GM19240 (cell line): ENCODE measurements at regions not wholly inside any gene's neighbourhood (a gene's known extent, or its start where the extent isn't known, plus 50 kb on each side); places are given as distances from the start of the nearest gene placed in this dataset.

Experiments used
- DNase-seq: peaks from one replicate; pipeline ENCODE4 v3.0.0; 2011; ENCODE audit warnings: low spot score; ENCODE audit not compliant: insufficient read length

DNA sequence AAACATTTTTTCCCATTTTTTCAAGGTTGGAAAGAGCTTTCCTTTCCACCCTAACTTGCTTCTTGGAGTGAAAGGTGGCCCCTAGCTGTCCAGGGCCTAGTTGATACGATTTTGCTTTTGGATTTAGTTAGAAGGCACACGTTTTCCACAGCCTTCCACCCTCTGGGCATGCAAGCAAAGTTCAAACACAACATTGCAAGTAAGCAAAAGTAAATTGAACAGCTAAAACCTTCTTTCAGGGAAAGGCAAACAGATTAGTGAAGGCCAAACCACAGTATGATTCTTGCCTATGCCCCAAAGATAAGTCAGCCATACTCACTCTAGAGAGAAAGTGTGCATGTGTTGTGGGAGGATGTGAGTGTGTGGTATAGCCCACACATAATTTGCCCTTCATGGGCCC is 273.7 kb upstream of the KLHL29 start:
- no peak for DNase-seq

DNA sequence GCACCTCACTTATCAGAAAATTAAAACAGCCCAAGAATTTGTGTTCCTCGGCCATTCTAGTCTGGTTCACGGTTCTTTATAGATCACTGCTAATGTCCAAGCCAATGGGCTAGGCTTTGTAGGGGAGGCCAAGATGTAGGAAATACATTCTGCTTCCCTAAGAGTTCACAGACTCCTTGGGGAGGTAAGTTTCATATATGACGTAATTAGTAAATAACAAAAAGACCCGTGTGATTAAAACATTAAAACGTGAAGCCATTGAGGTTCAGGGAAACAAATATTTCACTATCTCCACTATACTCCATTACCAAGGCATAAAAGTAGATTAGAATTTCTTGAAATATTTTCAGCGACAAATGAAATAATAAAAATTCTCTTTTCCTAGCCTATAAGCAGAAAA is 272.5 kb upstream of the KLHL29 start:
- no peak for DNase-seq

DNA sequence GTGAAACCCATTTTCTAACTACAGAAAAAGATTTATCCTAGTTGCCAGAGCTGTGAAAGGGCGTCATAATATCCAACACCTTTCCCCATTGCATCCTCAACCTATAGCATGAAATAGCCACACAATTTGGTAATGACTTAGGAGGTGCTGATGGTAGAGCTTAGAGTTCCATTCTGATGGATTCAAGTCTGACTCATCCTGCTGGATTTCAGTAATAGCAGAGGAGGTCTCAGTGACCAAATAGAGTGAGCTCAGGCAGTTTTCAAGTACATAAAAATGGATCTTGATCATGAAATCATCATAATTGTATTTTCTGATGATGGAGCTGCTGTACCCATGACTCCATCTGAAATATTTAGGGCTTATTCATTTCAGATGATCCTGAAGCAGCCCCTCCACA is 270.7 kb upstream of the KLHL29 start:
- DNase-seq, result no peak

DNA sequence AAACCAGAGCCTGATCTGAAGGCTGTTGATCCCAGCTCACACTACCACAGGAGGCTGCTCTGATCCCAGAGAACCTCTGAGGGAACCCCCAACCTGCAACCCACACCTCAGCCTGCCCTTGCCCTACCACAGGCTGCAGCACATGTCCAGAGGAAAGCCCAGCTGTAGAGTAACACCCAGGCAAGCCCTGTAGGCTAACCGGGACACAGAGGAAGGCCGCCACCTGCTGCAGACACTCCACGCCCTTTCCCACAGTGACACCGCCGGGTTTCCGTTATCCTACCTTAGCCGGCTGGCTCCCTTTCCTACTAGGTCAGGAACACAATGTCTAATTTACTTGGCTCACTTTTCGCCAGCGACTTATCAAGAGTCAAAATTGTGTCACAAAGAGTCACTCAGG is 266.7 kb upstream of the KLHL29 start:
- no peak for DNase-seq

DNA sequence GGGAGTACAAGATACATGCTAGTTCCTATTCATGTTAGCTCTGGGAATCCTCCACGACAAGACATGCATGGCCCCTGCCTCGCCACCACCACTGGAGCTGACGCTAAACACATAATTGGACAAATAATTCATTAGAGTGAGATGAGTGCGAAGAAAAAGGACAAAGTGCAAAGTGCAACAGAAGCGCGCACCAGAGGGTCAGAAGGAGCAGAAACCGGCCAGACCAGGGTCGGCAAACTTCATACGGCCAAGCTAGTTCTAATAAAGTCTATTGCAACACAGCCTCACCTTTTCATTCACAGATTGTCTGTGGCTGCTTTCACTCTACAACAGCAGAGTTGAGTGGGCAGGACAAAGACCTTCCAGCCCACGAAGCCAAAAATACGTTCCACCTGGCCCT is 266.1 kb upstream of the KLHL29 start:
- DNase-seq, result no peak

DNA sequence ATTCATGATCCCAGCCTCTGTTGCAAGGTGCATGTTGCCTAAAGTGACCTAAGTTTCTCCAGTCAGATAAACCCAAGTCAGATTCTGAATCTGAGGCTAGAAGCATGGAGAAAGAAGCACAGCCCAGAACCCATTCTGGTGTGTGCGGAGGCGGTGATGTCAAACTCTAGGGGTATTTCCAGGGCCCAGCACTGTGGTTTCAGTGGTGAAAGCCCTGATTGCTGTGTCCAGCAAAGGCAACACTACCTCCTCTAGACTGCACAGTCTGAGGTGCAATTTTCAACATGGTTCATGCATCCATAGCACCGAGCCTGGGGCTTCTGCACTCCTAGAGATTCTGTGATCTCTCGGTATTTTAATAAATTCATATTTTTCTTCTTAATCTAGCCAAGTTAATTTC is 264.8 kb upstream of the KLHL29 start:
- DNase-seq, result no peak

GRCh38 chr2:23121968-23122648 is 262.9 kb upstream of the KLHL29 start:
- DNase-seq, result no peak

GRCh38 chr2:23122681-23123215 is 262.2 kb upstream of the KLHL29 start:
- no peak for DNase-seq

GRCh38 chr2:23123686-23124085 is 261.3 kb upstream of the KLHL29 start:
- DNase-seq, result no peak

GRCh38 chr2:23124214-23124750 is 260.7 kb upstream of the KLHL29 start:
- no peak for DNase-seq

DNA sequence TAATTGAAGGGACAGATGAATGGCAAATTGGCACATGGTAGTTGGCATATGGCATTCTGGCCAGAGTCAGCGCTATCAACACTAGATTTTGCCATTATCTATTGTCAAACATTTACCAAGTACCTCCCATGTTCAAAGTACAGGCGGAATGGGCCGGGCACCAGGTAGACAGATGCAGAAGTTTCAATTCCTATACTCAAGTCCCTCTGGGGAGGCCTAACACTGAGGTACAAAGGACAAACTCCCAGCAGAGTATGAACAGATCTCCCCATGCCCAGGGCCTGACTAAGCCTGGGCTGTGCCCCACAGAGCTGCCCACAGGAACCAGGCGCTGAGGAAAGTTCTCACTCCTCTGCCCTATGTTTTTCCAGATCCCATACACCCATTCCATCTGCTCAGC is 257.5 kb upstream of the KLHL29 start:
- DNase-seq, result no peak

DNA sequence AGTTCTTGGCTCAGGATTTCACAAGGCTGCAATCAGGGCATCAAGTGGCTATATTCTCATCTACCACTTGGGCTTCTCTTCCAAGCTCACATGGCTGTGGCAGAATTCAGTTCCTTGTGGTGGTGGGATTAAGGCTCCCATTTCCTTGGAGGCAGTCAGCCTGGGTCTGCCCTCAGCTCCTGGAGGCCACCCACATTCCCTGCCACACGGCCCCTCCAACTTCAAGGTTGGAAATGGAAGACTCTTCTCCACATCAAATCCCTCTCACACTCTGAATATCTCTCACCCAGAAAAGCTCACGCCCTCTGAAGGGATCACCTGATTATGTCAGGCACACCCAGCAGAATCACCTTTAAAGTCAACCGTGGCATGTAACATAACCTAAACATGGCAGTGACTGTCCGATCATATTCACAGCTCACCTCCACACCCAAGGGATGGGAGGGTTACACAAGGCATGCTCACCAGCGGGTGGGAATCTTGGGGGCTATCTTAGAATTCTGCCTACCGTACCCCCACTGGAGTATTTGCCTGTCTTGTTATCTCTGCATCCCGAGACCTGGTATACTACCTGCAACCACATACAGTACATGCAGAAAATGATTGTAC is 256.2 kb upstream of the KLHL29 start:
- DNase-seq, result no peak

- no peak for DNase-seq
Measured at GRCh38 chr2:23131066-23131575, 253.9 kb upstream of the KLHL29 start.

- DNase-seq, result no peak
Measured at GRCh38 chr2:23132000-23132399, 253.0 kb upstream of the KLHL29 start.

GRCh38 chr2:23132823-23133595 is 252.0 kb upstream of the KLHL29 start:
- no peak for DNase-seq

DNA sequence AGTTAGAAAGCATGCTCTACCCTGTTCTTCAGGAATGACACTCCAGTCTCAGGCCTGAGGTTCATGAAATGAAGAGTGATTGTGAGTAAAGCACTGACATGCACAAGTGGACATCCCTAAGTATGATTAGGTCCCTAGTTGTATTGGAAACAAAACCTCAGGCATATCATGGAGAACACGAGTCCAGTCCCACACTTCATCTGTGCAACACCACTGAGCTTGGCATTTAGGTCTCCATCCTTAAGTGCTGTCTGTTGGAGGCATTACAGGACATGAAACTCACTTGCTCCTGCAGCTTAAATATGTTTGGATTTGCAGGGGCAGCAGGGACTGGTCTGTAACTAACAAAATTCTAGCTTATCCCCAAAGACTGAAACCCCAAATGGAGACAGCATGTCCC is 250.3 kb upstream of the KLHL29 start:
- no peak for DNase-seq

DNA sequence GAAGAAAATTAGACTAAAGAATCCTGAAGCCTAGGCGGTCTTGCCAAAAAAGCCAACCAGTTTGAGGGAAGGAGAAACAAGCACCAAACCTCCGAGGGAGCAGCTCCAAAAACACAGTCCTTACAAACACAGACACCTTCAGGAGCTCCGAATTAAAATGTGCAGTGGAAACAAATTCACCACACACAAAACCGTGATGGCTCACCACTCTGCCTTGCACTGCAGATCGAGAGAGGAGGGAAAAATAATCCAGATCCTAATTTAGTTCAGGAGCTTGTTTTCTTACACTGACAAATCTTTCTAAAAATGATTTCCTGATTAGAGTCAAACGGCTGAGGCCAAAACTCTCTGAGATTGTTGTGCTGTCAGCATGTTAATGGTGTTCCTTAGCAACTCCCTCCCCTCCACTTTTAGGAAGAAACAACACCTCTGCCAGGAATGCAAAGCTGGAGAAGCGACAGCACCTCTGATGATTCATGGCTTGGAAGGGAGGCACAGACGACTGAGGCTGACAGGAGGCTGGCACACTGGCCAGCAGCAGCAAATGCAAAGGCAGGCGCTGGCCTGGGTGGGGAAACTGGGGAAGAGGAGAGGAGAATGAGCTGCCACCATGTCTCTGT is 249.4 kb upstream of the KLHL29 start:
- DNase-seq, result no peak

GRCh38 chr2:23137166-23137565 is 247.8 kb upstream of the KLHL29 start:
- no peak for DNase-seq

DNA sequence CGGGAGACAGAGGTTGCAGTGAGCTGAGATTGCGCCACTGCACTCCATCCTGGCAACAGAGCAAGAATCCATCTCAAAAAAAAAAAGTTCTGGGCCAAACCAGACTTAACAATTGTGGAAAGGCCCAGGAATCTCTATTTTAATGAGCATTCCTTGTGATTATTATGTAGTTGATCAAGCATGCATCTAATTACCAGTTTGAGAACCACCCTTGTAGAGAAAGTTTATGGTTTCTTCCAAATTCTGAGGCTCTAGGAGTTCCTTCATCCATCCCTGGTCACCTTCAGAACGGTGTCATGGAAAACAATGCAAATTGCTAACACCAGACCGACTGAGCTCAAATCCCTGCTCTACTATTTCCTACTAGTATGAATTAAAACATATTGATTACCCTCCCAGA is 246.3 kb upstream of the KLHL29 start:
- DNase-seq, result no peak

DNA sequence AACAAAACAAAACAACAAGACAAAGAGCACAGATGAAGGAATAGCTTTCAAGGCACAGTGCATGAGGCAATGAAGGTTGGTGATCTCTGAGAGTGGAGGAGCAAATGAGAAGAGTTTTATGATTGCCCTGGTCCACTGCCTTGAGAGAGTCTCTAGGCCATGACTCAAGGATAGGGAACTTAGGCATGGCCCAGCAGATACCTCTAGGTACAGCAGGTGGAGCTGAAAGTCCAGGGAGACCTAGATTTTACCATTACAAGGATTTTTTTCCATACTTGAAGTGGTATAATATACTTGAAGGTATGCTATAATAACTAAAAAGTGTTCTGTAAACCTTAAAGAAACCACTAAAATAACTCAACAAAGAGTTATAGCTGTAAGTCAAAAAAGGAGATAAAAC is 239.5 kb upstream of the KLHL29 start:
- no peak for DNase-seq

- DNase-seq, result no peak
Measured at GRCh38 chr2:23146011-23146410, 239.0 kb upstream of the KLHL29 start.

- no peak for DNase-seq
Measured at GRCh38 chr2:23148342-23148741, 236.6 kb upstream of the KLHL29 start.
